Stimulated activated effector memory CD8-positive, alpha-beta T cell treated with anti-CD3 and anti-CD28 coated beads, Interleukin-12 subunit alpha, Interleukin-12 subunit beta, amount 100 ng/mL, for 72 hours (primary cell): ENCODE measurements at regions not wholly inside any gene's neighbourhood (a gene's known extent, or its start where the extent isn't known, plus 50 kb on each side); places are given as distances from the start of the nearest gene placed in this dataset.
"Not testable (repeated sequence)": the region's sequence is repeated elsewhere in the genome, so short reads cannot be mapped to it uniquely, and the experiment has no call there.

ENCODE experiments used
- ATAC-seq: fragments of 150-1000 bp; cut with Tn5 transposase; 2 replicates; pipeline ENCODE4 v1.10.0; 2021
- DNase-seq, 2 donors: peaks; one replicate each; pipeline ENCODE4 v3.0.0; 2021 to 2022; ENCODE audit warnings: low spot score in 2 of 2
- H3K27ac Mint-ChIP-seq: one replicate; pipeline ENCODE4 v1.8.0; 2022; ENCODE audit warnings: mild to moderate bottlenecking, mixed read lengths
- H3K36me3 Mint-ChIP-seq: one replicate; pipeline ENCODE4 v1.8.0; 2022; ENCODE audit warnings: mild to moderate bottlenecking, mixed read lengths
- H3K4me1 Mint-ChIP-seq: one replicate; pipeline ENCODE4 v1.8.0; 2022; ENCODE audit warnings: mixed read lengths
- H3K4me3 Mint-ChIP-seq: one replicate; pipeline ENCODE4 v1.8.0; 2022; ENCODE audit warnings: mild to moderate bottlenecking, mixed read lengths
- H3K9me3 Mint-ChIP-seq: one replicate; pipeline ENCODE4 v1.8.0; 2022; ENCODE audit warnings: mixed read lengths

DNA sequence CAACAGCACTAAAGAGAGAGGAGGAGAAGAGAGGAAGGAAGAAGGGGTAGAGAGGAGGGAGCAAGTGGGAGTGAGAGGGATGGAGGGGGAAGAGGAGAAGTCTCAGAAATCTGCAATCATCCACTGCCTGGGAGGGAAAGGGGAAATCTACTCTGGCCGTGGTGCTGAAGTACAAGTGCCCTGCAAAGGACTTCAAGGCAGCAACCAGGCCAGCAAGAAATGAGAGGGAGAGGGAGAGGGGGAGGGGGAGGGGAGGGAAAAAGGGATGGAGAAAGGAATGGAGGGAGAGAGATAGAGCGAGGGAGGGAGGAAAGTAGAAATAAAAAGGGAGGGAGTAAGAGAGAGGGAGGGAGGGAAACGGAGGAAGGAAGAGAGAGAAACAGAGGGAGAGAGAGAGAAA, 130.8 kb upstream of the EEF2KMT start:
- no peak for DNase-seq
- Mint-ChIP-seq H3K4me3 (no peak overlapping the region), H3K27ac (no peak overlapping the region), H3K36me3 (no peaks in the 10 kb centered on the region), H3K4me1 (no peaks in the 10 kb centered on the region), H3K9me3 (no peaks in the 10 kb centered on the region)
- ATAC-seq: no peak

DNA sequence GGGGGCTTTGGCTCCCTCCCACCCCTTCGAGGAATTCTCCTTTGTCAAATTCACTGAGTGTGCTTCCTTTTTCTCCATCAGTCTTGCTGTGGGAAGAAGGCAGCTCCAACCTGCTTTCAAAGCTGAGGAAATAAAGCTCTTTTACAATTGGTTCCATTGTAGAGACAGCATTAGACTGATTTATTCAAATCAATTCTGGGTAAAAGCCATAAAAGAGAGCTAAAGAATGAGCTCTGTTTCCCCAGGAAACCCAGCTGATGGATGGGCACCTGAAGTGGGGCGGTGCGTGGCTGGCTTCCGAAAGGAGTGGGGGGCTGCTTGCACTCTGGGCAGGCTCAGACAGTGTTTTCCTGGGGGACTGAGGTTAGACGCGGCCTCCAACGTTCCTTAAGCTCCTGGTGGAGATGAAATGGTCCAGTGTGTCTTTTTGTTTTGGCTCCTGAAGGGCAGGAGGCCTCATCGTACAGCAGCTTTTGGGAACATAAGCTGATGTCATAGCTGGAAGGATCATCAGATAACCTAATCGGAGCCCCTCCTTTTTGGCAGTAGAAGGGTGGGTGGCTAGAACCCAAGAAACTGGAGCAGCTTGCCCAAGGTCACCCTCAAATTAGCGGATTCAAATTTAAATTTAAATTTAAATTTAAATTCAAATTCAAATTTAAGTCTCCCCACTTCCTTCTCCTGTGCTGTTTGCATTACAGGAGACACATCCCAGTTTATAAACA, 128.5 kb upstream of the EEF2KMT start:
- no peak overlapping the region for H3K27ac Mint-ChIP-seq

DNA sequence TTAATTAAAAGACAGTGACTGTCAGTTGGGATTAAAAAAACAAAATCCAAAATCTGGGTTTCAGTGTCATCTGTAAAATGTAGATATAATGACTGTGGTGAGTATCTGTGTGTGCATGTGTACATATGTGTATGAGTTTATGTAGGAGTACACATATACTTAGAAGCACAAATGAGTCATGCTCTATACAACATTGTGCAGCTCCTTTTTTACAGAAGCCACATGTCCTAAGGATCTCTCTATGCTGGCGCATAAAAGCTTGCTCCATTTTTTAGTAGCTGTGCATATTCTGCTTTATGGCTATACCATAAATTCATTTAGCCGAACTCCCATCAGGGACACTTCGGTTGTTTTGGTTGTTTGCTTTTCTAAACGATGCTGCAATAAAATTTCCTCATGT, 125.2 kb upstream of the EEF2KMT start:
- no peaks in the 10 kb centered on the region for H3K36me3 Mint-ChIP-seq
- no peak for ATAC-seq

More for the DNA sequence above, 128.5 kb upstream of the EEF2KMT start:
- no peaks in the 10 kb centered on the region for H3K36me3 Mint-ChIP-seq
- H3K4me1 Mint-ChIP-seq: no peaks in the 10 kb centered on the region
- no peak overlapping the region for H3K4me3 Mint-ChIP-seq
- DNase-seq: no peak
- no peaks in the 10 kb centered on the region for H3K9me3 Mint-ChIP-seq
- ATAC-seq: no peak

GRCh38 chr16:5221831-5222230, 124.2 kb upstream of the EEF2KMT start:
- H3K36me3 Mint-ChIP-seq, H3K4me3 Mint-ChIP-seq, H3K9me3 Mint-ChIP-seq, H3K4me1 Mint-ChIP-seq, ATAC-seq, H3K27ac Mint-ChIP-seq, DNase-seq: not testable (repeated sequence)

More for the DNA sequence above, 125.2 kb upstream of the EEF2KMT start:
- no peaks in the 10 kb centered on the region for H3K4me1 Mint-ChIP-seq
- no peak overlapping the region for H3K27ac Mint-ChIP-seq
- no peak for DNase-seq
- no peaks in the 10 kb centered on the region for H3K9me3 Mint-ChIP-seq
- H3K4me3 Mint-ChIP-seq: no peak overlapping the region

DNA sequence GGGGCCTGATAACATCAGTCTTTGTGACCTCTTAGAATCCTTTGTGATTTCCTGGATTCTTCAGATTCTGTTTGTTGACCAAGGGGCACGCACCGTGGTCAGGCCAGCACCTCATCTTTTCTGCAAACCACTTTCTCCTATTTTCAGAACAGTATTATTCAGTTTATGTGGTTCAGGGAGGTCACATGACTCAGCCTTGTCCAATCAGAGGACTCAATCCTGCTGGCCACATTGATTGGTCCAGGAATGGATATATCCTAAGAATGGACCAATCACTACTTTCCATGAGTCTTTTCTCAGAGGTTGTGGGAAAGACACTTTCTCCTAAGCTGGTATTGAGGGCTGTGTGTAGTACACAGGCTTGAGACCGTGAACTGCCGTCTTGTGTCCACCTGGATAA, 123.1 kb upstream of the EEF2KMT start:
- no peak overlapping the region for H3K4me3 Mint-ChIP-seq
- no peak overlapping the region for H3K27ac Mint-ChIP-seq
- no peaks in the 10 kb centered on the region for H3K9me3 Mint-ChIP-seq
- no peak for DNase-seq
- H3K4me1 Mint-ChIP-seq: no peaks in the 10 kb centered on the region
- H3K36me3 Mint-ChIP-seq: no peaks in the 10 kb centered on the region
- no peak for ATAC-seq

GRCh38 chr16:5216441-5217080, 119.0 kb upstream of the EEF2KMT start:
- ATAC-seq (no peak), DNase-seq (no peak)
- Mint-ChIP-seq H3K36me3 (no peaks in the 10 kb centered on the region), H3K9me3 (no peaks in the 10 kb centered on the region), H3K27ac (no peak overlapping the region), H3K4me1 (no peaks in the 10 kb centered on the region), H3K4me3 (no peak overlapping the region)

- Mint-ChIP-seq H3K36me3 (no peaks in the 10 kb centered on the region), H3K27ac (no peak overlapping the region), H3K4me1 (no peaks in the 10 kb centered on the region), H3K4me3 (no peak overlapping the region), H3K9me3 (no peaks in the 10 kb centered on the region)
- DNase-seq (no peak), ATAC-seq (no peak)
Observed at GRCh38 chr16:5215901-5216300, 118.3 kb upstream of the EEF2KMT start.

DNA sequence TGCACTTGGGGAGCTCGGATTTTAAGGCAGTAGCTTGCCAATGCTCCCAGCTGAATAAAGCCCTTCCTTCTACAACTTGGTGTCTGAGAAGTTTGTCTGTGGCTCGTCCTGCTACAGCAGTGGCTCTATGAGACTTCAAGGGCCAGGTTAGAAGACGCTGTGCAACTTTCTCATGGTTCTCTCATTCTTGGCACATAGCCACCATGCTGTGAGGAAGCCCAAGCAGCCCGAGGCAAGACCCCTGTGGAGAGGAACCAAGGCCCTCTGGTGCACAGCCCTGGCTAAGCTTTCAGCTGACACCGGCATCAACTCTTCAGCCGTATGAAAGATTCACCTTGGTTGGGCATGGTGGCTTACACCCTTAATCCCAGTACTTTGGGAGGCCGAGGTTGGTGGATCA, 116.9 kb upstream of the EEF2KMT start:
- no peak overlapping the region for H3K4me3 Mint-ChIP-seq
- no peak for DNase-seq
- H3K27ac Mint-ChIP-seq: no peak overlapping the region
- no peaks in the 10 kb centered on the region for H3K36me3 Mint-ChIP-seq
- no peak for ATAC-seq
- no peaks in the 10 kb centered on the region for H3K9me3 Mint-ChIP-seq
- no peaks in the 10 kb centered on the region for H3K4me1 Mint-ChIP-seq

DNA sequence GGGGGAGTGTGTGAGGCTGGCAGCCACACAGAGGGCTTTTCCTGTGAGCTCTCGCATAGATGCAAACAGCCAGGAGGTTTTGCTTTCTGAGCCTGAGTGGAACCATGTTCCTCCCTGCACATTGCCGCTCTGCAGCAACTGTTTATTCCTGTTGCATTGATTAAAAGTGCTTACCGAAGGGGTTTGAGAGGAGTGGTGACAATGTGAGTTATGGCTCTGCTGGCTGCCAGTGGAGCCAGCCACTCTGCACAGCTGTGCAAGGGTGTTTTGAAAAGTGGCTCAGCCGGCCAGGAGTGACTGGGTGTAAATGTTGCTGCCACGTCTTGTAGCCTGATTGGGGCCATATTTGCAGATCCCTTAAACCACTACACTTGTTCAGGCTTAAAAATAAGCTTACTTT, 114.9 kb upstream of the EEF2KMT start:
- ATAC-seq, H3K4me3 Mint-ChIP-seq, H3K27ac Mint-ChIP-seq, H3K4me1 Mint-ChIP-seq, DNase-seq, H3K36me3 Mint-ChIP-seq, H3K9me3 Mint-ChIP-seq: not testable (repeated sequence)

DNA sequence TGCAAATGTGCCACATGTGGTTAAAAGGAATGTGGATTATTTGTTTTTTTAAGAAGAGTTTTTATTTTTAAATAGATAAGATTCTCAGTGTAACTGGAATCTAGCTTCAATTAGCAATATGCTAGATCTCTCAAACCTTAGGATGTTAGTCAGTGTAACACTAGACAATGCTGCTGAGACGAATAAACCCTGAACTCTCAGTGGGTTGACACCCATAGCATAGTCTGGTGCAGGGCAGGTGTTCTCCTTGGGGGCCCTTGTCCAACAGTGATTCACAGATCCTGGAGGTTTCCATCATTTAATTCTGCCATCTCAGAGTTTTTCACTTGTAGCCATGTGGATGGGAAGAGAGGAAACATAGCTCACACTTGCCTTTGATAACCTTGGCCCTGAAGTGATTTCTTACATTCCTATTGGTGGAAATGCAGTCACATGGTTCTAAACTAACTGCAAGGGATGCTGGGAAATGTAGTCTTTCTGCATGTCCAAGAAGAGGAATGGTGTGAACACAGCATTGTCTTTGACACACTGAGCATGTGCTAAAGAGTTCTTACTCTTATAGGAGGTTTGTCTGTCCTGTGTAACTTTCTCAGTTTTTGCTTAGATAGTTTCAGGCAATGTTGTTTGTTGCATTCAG, 110.4 kb upstream of the EEF2KMT start:
- ATAC-seq, H3K36me3 Mint-ChIP-seq, H3K27ac Mint-ChIP-seq, H3K4me1 Mint-ChIP-seq, DNase-seq, H3K4me3 Mint-ChIP-seq, H3K9me3 Mint-ChIP-seq: not testable (repeated sequence)

GRCh38 chr16:5207001-5207523, 109.5 kb upstream of the EEF2KMT start:
- Mint-ChIP-seq H3K4me1 (no peaks in the 10 kb centered on the region), H3K27ac (no peak overlapping the region), H3K36me3 (no peaks in the 10 kb centered on the region), H3K4me3 (no peak overlapping the region), H3K9me3 (no peaks in the 10 kb centered on the region)
- DNase-seq: no peak
- no peak for ATAC-seq

DNA sequence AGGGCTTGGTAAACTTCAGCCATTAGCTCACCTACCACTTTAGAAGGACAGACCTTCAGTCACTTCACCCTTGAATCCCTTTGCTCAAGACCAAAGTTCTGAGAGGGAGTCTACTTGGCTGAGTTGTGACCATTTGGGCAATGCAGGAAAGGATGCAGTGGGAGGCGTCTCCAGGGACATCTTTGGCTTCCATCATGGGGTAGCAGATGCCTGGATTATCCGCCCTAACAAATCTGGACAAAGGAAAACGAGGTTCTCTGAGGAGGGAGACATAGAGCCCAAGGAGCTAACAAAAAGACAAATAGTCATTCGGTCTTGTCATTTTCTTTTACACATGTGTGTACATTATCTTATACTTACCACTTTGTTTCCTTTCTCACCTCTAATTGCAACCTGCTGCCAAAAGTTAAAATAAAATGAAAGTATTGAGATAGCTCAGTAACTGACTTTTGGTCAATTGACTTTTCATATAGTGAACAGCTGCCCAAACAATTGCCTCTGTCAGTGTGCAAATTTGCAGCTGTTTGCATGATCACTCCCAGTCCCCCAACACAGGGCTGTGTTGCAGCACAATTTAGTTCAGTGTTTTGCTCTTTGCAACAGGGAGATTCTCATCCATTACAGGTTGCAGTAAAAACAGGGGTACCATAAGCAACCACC, 108.9 kb upstream of the EEF2KMT start:
- Mint-ChIP-seq H3K36me3 (no peaks in the 10 kb centered on the region), H3K27ac (no peak overlapping the region)

DNA sequence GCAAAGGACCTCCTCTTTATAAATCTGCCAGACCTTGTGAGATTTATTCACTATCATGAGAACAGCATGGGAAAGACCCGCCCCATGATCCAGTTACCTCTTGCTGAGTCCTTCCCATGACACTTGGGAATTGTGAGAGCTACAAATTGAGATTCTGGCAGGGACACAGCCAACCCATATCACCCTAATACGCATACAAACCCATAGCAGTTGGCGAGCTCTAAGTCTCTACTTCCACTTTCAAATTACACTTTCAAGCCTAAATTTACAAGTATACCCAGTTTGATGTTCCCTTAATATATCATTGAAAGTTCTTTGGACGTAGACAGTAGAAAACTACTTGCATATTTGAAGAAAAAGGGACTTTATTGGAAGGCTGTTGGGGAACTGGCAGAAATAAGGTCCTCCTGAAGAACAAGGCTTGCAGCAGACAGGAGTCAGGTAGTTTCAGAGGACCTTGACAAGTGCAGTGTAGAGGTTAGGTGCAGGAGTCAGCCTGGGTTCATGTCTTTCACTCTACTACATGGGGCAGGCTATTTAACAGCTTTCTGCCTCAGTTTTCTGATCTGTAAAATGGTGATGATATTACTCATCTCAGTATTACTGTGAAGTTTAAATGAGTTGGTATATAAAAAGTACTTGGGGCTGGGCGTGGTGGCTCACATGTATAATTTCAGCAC, 107.9 kb upstream of the EEF2KMT start:
- Mint-ChIP-seq H3K4me3 (no peak overlapping the region), H3K27ac (no peak overlapping the region), H3K36me3 (no peaks in the 10 kb centered on the region), H3K9me3 (no peaks in the 10 kb centered on the region), H3K4me1 (no peaks in the 10 kb centered on the region)
- DNase-seq: no peak
- no peak for ATAC-seq

More for the DNA sequence above, 108.9 kb upstream of the EEF2KMT start:
- Mint-ChIP-seq H3K4me1 (no peaks in the 10 kb centered on the region), H3K4me3 (no peak overlapping the region), H3K9me3 (no peaks in the 10 kb centered on the region)
- no peak for DNase-seq
- no peak for ATAC-seq

DNA sequence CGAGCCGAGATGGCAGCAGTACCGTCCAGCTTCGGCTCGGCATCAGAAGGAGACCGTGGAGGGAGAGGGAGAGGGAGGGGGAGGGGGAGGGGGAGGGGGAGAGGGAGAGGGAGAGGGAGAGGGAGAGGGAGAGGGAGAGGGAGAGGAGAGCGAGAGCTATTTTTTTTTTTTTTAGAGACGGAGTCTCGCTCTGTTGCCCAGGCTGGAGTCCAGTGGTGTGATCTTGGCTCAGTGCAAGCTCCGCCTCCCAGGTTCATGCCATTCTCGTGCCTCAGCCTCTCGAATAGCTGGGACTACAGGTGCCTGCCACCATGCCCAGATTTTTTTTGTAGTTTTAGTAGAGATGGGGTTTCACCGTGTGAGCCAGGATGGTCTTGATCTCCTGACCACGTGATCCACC, 106.1 kb upstream of the EEF2KMT start:
- H3K36me3 Mint-ChIP-seq, H3K9me3 Mint-ChIP-seq, H3K4me3 Mint-ChIP-seq, H3K4me1 Mint-ChIP-seq, ATAC-seq, H3K27ac Mint-ChIP-seq, DNase-seq: not testable (repeated sequence)

DNA sequence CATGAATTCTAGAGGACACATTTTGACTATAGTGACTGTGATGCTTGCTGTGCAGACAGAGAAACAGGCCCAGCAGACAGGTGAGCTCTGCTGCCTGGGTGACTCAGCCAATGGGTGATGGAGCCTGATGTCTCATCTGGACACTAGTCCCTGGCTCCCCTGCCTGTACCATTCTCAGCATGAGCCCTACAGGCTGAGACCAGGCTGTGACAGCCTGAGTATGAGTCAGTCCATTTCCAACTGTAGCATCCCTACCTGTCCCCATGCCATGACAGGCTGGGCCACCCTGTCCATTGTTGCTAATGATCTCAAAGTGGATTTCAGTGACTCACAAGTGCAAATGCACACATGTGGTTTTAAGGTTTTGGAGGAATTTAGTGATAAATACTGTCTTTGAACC, 102.5 kb upstream of the EEF2KMT start:
- Mint-ChIP-seq H3K27ac (no peak overlapping the region), H3K36me3 (no peaks in the 10 kb centered on the region), H3K9me3 (no peaks in the 10 kb centered on the region), H3K4me3 (no peak overlapping the region), H3K4me1 (no peaks in the 10 kb centered on the region)
- DNase-seq: no peak
- ATAC-seq: no peak
